Heart left ventricle (tissue), 16 donors: ENCODE measurements at regions not wholly inside any gene's neighbourhood (a gene's known extent, or its start where the extent isn't known, plus 50 kb on each side); places are given as distances from the start of the nearest gene placed in this dataset.

Experiments
- ATAC-seq, 4 donors: fragments of 200-7000 bp; cut with Tn5 transposase; one replicate each; pipeline ENCODE4 v1.9.1; 2020 to 2022; ENCODE audit warnings: moderate library complexity in 4 of 4, mild to moderate bottlenecking in 3 of 4, moderate number of reproducible peaks in 1 of 4
- DNase-seq, 5 donors: peaks; one replicate each; pipeline ENCODE4 v3.0.0-alpha.2; 2020
- H3K27ac ChIP-seq, 12 donors: fragments of 200-600 bp; sonication (generic) in 4 of 12; one replicate each; pipeline versions ENCODE4 v1.5.0 to v1.8.0; 2016 to 2022; ENCODE audit warnings: mild to moderate bottlenecking in 2 of 12
- H3K27me3 ChIP-seq, 9 donors: fragments of 200-600 bp; sonication (generic) in 2 of 9; one replicate each; pipeline versions ENCODE4 v1.5.1 to v1.8.0; 2016 to 2022; ENCODE audit warnings: mild to moderate bottlenecking in 3 of 9
- H3K36me3 ChIP-seq, 9 donors: fragments of 200-600 bp; sonication (generic) in 2 of 9; one replicate each; pipeline versions ENCODE4 v1.5.0 to v1.8.0; 2018 to 2022; ENCODE audit warnings: mild to moderate bottlenecking in 2 of 9
- H3K4me1 ChIP-seq, 12 donors: fragments of 200-600 bp; sonication (generic) in 4 of 12; one replicate each; pipeline versions ENCODE4 v1.5.0 to v1.8.0; 2016 to 2022; ENCODE audit warnings: mild to moderate bottlenecking in 3 of 12
- H3K4me3 ChIP-seq, 12 donors: fragments of 200-600 bp; sonication (generic) in 4 of 12; one replicate each; pipeline versions ENCODE4 v1.5.0 to v1.8.0; 2017 to 2022; ENCODE audit warnings: mild to moderate bottlenecking in 9 of 12, moderate library complexity in 4 of 12
- H3K9me3 ChIP-seq, 12 donors: fragments of 200-600 bp; sonication (generic) in 4 of 12; one replicate each; pipeline versions ENCODE4 v1.5.0 to v1.8.0; 2016 to 2022; ENCODE audit warnings: mild to moderate bottlenecking in 1 of 12
- CTCF ChIP-seq, 12 donors: fragments of 200-600 bp; sonication (generic) in 4 of 12; IDR thresholded peaks; one replicate each; pipeline versions ENCODE4 v1.5.0 to v1.8.0; 2018 to 2022; ENCODE audit warnings: antibody characterized with exemption in 12 of 12, mild to moderate bottlenecking in 5 of 12
- POLR2A ChIP-seq, 2 donors: fragments of 450-650 bp; IDR thresholded peaks; one replicate each; pipeline ENCODE4 v1.6.1; 2017; ENCODE audit warnings: antibody characterized with exemption in 2 of 2, mild to moderate bottlenecking in 2 of 2, moderate library complexity in 2 of 2
- WGBS, 4 donors: extraction: QIAGEN DNeasy Blood & Tissue Kit in 2 of 4; methylation state at CpG; one replicate each; pipeline versions ENCODE4 v1.1.5 to v1.1.7; 2013 to 2018; 5-methylcytosine and 5-hydroxymethylcytosine counted together
- intact Hi-C, 10 donors: fragments of 100-400 bp; cut with DNase I; formaldehyde crosslinking; loops; one replicate each; pipeline versions ENCODE4 v1.11.1 to v1.14.2; 2022
- donor health status: ischemic (EF 13 %, LVEDD 7.1; RV severe dilation, severe dysfunction).
- donor health status: healthy with polysubstance abuse.
- donor health status: DM: no; HTN: yes; CAD: no.
- donor health status: DM: no; HTN: no; CAD: no.
- donor health status: ischemic (EF 25% LVEDD 6.9; RV normal size, moderate dysfunction).
- donor health status: ischemic (EF 25% LVEDD 5.7; RV mildly dilated, moderate dysfunction).
- donor health status: healthy.
- donor health status: DM: yes; HTN: yes; CAD: no.
- donor health status: ischemic (EF 35%, LVEDD 5.7; RV mildly dilated, moderate dysfunction).
- donor health status: nonischemic (EF 11% LVEDD 7.7; RV severe dilation, severe dysfunction).
- donor health status: DM: yes; HTN: yes; CAD: no.
- donor health status: PGD.
- donor health status: ischemic (EF 29% LVEDD 5.4; RV normal size, mild dysfunction).
- donor health status: nonischemic (EF 23%, LVEDD 6.1; RV moderate dilation, normal function).

- peak in 3 of 12 donors; percentile 19 to 31 (median 23) for TF ChIP-seq CTCF (IDR thresholded peaks at IDR 0.05)
- no peak for TF ChIP-seq POLR2A (IDR thresholded peaks at IDR 0.05)
- no peaks in the 10 kb centered on the region for H3K36me3 ChIP-seq
- peaks cover 0 to 5% (median 0%) of the 10 kb centered on the region in 9 donors for H3K27me3 ChIP-seq
- WGBS, 4 donors = 21 to 46% (median 28%) methylated on average over 2 of the region's 2 CpGs
- no peaks in the 10 kb centered on the region for H3K9me3 ChIP-seq
- intact Hi-C loops = loop anchor here in 1 of 10 donors (5.0 kb wide), 1 partner anchor 90 kb away; no protein-coding TSS in a partner anchor
- ATAC-seq (peak in 3 of 4 donors; percentile 63 to 72 (median 68)), DNase-seq (peak in 3 of 5 donors; percentile 11 to 49 (median 29))
- H3K4me1 ChIP-seq = peaks cover 0 to 14% (median 0%) of the 10 kb centered on the region in 12 donors
- H3K4me3 ChIP-seq = no peak overlapping the region
- no peak overlapping the region for H3K27ac ChIP-seq
Observed at GRCh38 chr1:221637641-221638041, 104.2 kb downstream of the DUSP10 start.

- no peak overlapping the region for H3K4me3 ChIP-seq
- H3K4me1 ChIP-seq = peaks cover 0 to 14% (median 0%) of the 10 kb centered on the region in 12 donors
- WGBS, 4 donors = 89 to 97% (median 95%) methylated on average over 2 of the region's 2 CpGs
- TF ChIP-seq POLR2A (IDR thresholded peaks at IDR 0.05) (no peak), CTCF (IDR thresholded peaks at IDR 0.05) (no peak)
- peaks cover 0 to 5% (median 0%) of the 10 kb centered on the region in 9 donors for H3K27me3 ChIP-seq
- no peak overlapping the region for H3K27ac ChIP-seq
- no peaks in the 10 kb centered on the region for H3K9me3 ChIP-seq
- no peaks in the 10 kb centered on the region for H3K36me3 ChIP-seq
- ATAC-seq (no peak), DNase-seq (no peak)
- intact Hi-C loops = loop anchor here in 1 of 10 donors (5.0 kb wide), 1 partner anchor 91 kb away; no protein-coding TSS in a partner anchor
Observed at GRCh38 chr1:221638595-221638994, 103.3 kb downstream of the DUSP10 start.

GRCh38 chr1:221641811-221642210 is 100.1 kb downstream of the DUSP10 start:
- Histone ChIP-seq H3K4me3 (no peak overlapping the region), H3K9me3 (no peaks in the 10 kb centered on the region), H3K27me3 (peaks cover 0 to 5% (median 0%) of the 10 kb centered on the region in 9 donors), H3K36me3 (no peaks in the 10 kb centered on the region), H3K4me1 (peaks cover 0 to 13% (median 0%) of the 10 kb centered on the region in 12 donors), H3K27ac (no peak overlapping the region)
- 84 to 89% (median 87%) methylated on average over 3 of the region's 3 CpGs for WGBS, 4 donors
- ATAC-seq (no peak), DNase-seq (no peak)
- intact Hi-C loops = no loop called here
- no peak for TF ChIP-seq POLR2A (IDR thresholded peaks at IDR 0.05)
- TF ChIP-seq CTCF (IDR thresholded peaks at IDR 0.05) = no peak

- peaks cover 0 to 5% (median 0%) of the 10 kb centered on the region in 9 donors for H3K27me3 ChIP-seq
- TF ChIP-seq POLR2A (IDR thresholded peaks at IDR 0.05) (no peak), CTCF (IDR thresholded peaks at IDR 0.05) (no peak)
- H3K4me1 ChIP-seq = no peaks in the 10 kb centered on the region
- H3K36me3 ChIP-seq = no peaks in the 10 kb centered on the region
- intact Hi-C loops = no loop called here
- no peak for ATAC-seq
- H3K27ac ChIP-seq = no peak overlapping the region
- no peak overlapping the region for H3K4me3 ChIP-seq
- DNase-seq = no peak
- 62 to 85% (median 73%) methylated on average over 1 of the region's 1 CpG for WGBS, 4 donors
- no peaks in the 10 kb centered on the region for H3K9me3 ChIP-seq
Observed at GRCh38 chr1:221643404-221644144, 98.3 kb downstream of the DUSP10 start.
